H1 (cell line): ENCODE measurements at regions not wholly inside any gene's neighbourhood (a gene's known extent, or its start where the extent isn't known, plus 50 kb on each side); places are given as distances from the start of the nearest gene placed in this dataset.

Experiments
- CTCF ChIA-PET: fragments of 300-600 bp; sonication (Branson Sonifier 250); formaldehyde crosslinking; loops from one replicate; lab custom pipeline; 2021; ENCODE audit not compliant: partially characterized antibody; lab: Charles Lee
- POLR2A ChIA-PET: fragments of 300-600 bp; sonication (Branson Sonifier 250); formaldehyde crosslinking; loops from one replicate; lab custom pipeline; 2021; ENCODE audit warnings: inconsistent platforms; ENCODE audit not compliant: partially characterized antibody; lab: Charles Lee
- DNase-seq, 2 experiments: peaks; one replicate each; pipeline versions ENCODE4 v3.0.0 to v3.0.0-alpha.2; 2010 to 2022; ENCODE audit warnings: low spot score in 2 of 2, low read depth in 1 of 2, mixed read lengths in 1 of 2
- FAIRE-seq: peaks from 2 replicates; lab custom pipeline; 2011; peaks lifted over from hg19 to GRCh38; lab: Jason Lieb, UNC
- H2AFZ ChIP-seq: 2 replicates; pipeline ENCODE4 v1.8.1; 2012; ENCODE audit warnings: low read length, inconsistent platforms
- H2AK5ac ChIP-seq: 2 replicates; pipeline ENCODE4 v1.6.1; 2013; ENCODE audit warnings: low read depth, low read length
- H2BK120ac ChIP-seq: replicated peaks from 2 replicates; pipeline ENCODE3; 2013; ENCODE audit warnings: low read depth, low read length, inconsistent platforms
- H2BK12ac ChIP-seq: 2 replicates; pipeline ENCODE4 v1.6.1; 2013; ENCODE audit warnings: low read depth, low read length
- H2BK15ac ChIP-seq: 2 replicates; pipeline ENCODE4 v1.6.1; 2013; ENCODE audit warnings: low read length
- H2BK20ac ChIP-seq: 2 replicates; pipeline ENCODE4 v1.6.1; 2013; ENCODE audit warnings: low read length
- H2BK5ac ChIP-seq: 2 replicates; pipeline ENCODE4 v1.6.1; 2013; ENCODE audit warnings: low read depth, low read length
- H3K14ac ChIP-seq: 2 replicates; pipeline ENCODE4 v1.6.1; 2013; ENCODE audit warnings: inconsistent platforms; ENCODE audit not compliant: insufficient read length
- H3K18ac ChIP-seq: 2 replicates; pipeline ENCODE4 v1.6.1; 2013; ENCODE audit warnings: low read length; ENCODE audit errors: extremely low read depth
- H3K23ac ChIP-seq: 2 replicates; pipeline ENCODE4 v1.6.1; 2013; ENCODE audit warnings: inconsistent platforms; ENCODE audit not compliant: insufficient read length
- H3K23me2 ChIP-seq: 2 replicates; pipeline ENCODE4 v1.6.1; 2013; ENCODE audit warnings: low read depth, low read length
- H3K27ac ChIP-seq: 2 replicates; pipeline ENCODE4 v1.6.1; 2011; ENCODE audit warnings: low read depth, low read length, inconsistent platforms
- H3K27me3 ChIP-seq, 4 experiments: replicated peaks in 1 of 4; 1 replicate in 1 of 4; 2 replicates in 3 of 4; pipeline versions ENCODE4 v1.6.1 to v1.8.1; 2011 to 2013; ENCODE audit warnings: low read length in 3 of 4, mild to moderate bottlenecking in 3 of 4, inconsistent platforms in 2 of 4, mixed read lengths in 2 of 4, moderate library complexity in 1 of 4; ENCODE audit not compliant: control insufficient read depth in 3 of 4, insufficient read depth in 3 of 4; ENCODE audit errors: extremely low read depth in 1 of 4
- H3K36me3 ChIP-seq, 4 experiments: 2 replicates each; pipeline versions ENCODE4 v1.6.1 to v1.8.1; 2011 to 2013; ENCODE audit warnings: mild to moderate bottlenecking in 4 of 4, low read length in 3 of 4, moderate library complexity in 2 of 4, control low read depth in 1 of 4, inconsistent platforms in 1 of 4; ENCODE audit not compliant: insufficient read depth in 4 of 4, control insufficient read depth in 2 of 4
- H3K4ac ChIP-seq: replicated peaks from 2 replicates; pipeline ENCODE3; 2013; ENCODE audit warnings: low read length, low read depth, mixed read lengths, inconsistent platforms; ENCODE audit not compliant: insufficient read length
- H3K4me1 ChIP-seq, 4 experiments: replicated peaks in 1 of 4; 1 replicate in 1 of 4; 2 replicates in 3 of 4; pipeline versions ENCODE4 v1.6.1 to v1.8.1; 2011 to 2013; ENCODE audit warnings: low read length in 3 of 4, inconsistent platforms in 2 of 4, mixed read lengths in 1 of 4; ENCODE audit not compliant: insufficient read depth in 4 of 4, control insufficient read depth in 3 of 4
- H3K4me2 ChIP-seq, 2 experiments: 2 replicates each; pipeline versions ENCODE4 v1.6.1 to v1.8.1; 2011 to 2013; ENCODE audit warnings: low read depth in 2 of 2, low read length in 2 of 2, control low read depth in 1 of 2, inconsistent platforms in 1 of 2, mild to moderate bottlenecking in 1 of 2; ENCODE audit not compliant: insufficient read depth in 1 of 2
- H3K4me3 ChIP-seq, 4 experiments: fragments of 200-600, 300-600 bp in 1 of 4; sonication (generic), shearing (Covaris generic), sonication (Bioruptor Twin) in 1 of 4; 2 replicates each; pipeline versions ENCODE4 v1.5.1 to v1.8.1; 2011 to 2016; ENCODE audit warnings: low read length in 4 of 4, low read depth in 3 of 4, control low read depth in 2 of 4, inconsistent platforms in 2 of 4, mild to moderate bottlenecking in 2 of 4, mixed read lengths in 1 of 4, moderate library complexity in 1 of 4; ENCODE audit not compliant: insufficient read depth in 2 of 4; ENCODE audit errors: extremely low read depth in 1 of 4
- H3K56ac ChIP-seq: replicated peaks from 2 replicates; pipeline ENCODE3; 2013; ENCODE audit warnings: low read depth, mild to moderate bottlenecking, mixed read lengths, low read length, inconsistent platforms; ENCODE audit not compliant: insufficient read length
- H3K79me1 ChIP-seq: 2 replicates; pipeline ENCODE4 v1.6.1; 2013; ENCODE audit warnings: low read depth, low read length, control low read depth
- H3K79me2 ChIP-seq, 2 experiments: 2 replicates each; pipeline versions ENCODE4 v1.6.1 to v1.8.1; 2012 to 2013; ENCODE audit warnings: low read length in 2 of 2, mild to moderate bottlenecking in 2 of 2, inconsistent platforms in 1 of 2; ENCODE audit not compliant: insufficient read depth in 2 of 2, control insufficient read depth in 1 of 2
- H3K9ac ChIP-seq, 4 experiments: replicated peaks in 1 of 4; 1 replicate in 1 of 4; 2 replicates in 3 of 4; pipeline versions ENCODE4 v1.6.1 to v1.8.1; 2011 to 2013; ENCODE audit warnings: low read depth in 3 of 4, low read length in 3 of 4, control low read depth in 2 of 4, mild to moderate bottlenecking in 2 of 4, moderate library complexity in 2 of 4, inconsistent platforms in 1 of 4; ENCODE audit errors: extremely low read depth in 1 of 4
- H3K9me3 ChIP-seq, 2 experiments: 2 replicates each; pipeline versions ENCODE4 v1.6.1 to v1.8.1; 2012 to 2013; ENCODE audit warnings: mild to moderate bottlenecking in 2 of 2, moderate library complexity in 2 of 2, control low read depth in 1 of 2, inconsistent platforms in 1 of 2, low read depth in 1 of 2, low read length in 1 of 2, mixed read lengths in 1 of 2; ENCODE audit not compliant: insufficient read depth in 2 of 2
- H4K20me1 ChIP-seq, 2 experiments: replicated peaks in 1 of 2; 2 replicates each; pipeline versions ENCODE3 to v1.8.1; 2011 to 2013; ENCODE audit warnings: inconsistent platforms in 2 of 2, low read length in 2 of 2, mild to moderate bottlenecking in 1 of 2; ENCODE audit not compliant: insufficient read depth in 2 of 2, control insufficient read depth in 1 of 2
- H4K5ac ChIP-seq: 2 replicates; pipeline ENCODE4 v1.6.1; 2013; ENCODE audit warnings: low read length, low read depth, mixed read lengths, inconsistent platforms; ENCODE audit not compliant: insufficient read length
- H4K8ac ChIP-seq: 2 replicates; pipeline ENCODE4 v1.8.0; 2013; ENCODE audit warnings: mild to moderate bottlenecking, moderate library complexity, low read length, inconsistent platforms; ENCODE audit not compliant: insufficient read depth; ENCODE audit errors: extremely low read depth
- H4K91ac ChIP-seq: replicated peaks from 2 replicates; pipeline ENCODE3; 2013; ENCODE audit warnings: low read length, mixed read lengths, inconsistent platforms; ENCODE audit not compliant: insufficient read length
- CHD1 ChIP-seq: IDR thresholded peaks from 2 replicates; pipeline ENCODE4 v1.6.1; 2012; ENCODE audit warnings: low read depth, low read length, improper control_type of control experiment
- CHD2 ChIP-seq: IDR thresholded peaks from 2 replicates; pipeline ENCODE4 v1.6.1; 2012; ENCODE audit warnings: low read length, improper control_type of control experiment
- EGR1 ChIP-seq: IDR thresholded peaks from 2 replicates; pipeline ENCODE4 v1.6.1; 2011; ENCODE audit warnings: low read depth, low read length, borderline replicate concordance
- EP300 ChIP-seq, 2 experiments: IDR thresholded peaks; 1 replicate in 1 of 2; 2 replicates in 1 of 2; pipeline ENCODE4 v1.6.1; 2011 to 2012; ENCODE audit warnings: low read depth in 2 of 2, low read length in 2 of 2, mild to moderate bottlenecking in 2 of 2, borderline replicate concordance in 1 of 2, inconsistent platforms in 1 of 2, moderate library complexity in 1 of 2
- KDM1A ChIP-seq: fragments of 200-600, 300-600 bp; sonication (generic); IDR thresholded peaks from 2 replicates; pipeline ENCODE4 v1.7.1; 2016; ENCODE audit warnings: mild to moderate bottlenecking, low read length, borderline replicate concordance
- KDM4A ChIP-seq: IDR thresholded peaks from one replicate; pipeline ENCODE4 v1.7.1; 2012; ENCODE audit warnings: low read depth, mild to moderate bottlenecking, moderate library complexity, low read length, inconsistent platforms; ENCODE audit not compliant: severe bottlenecking
- MAFK ChIP-seq: IDR thresholded peaks from 2 replicates; pipeline ENCODE4 v1.6.1; 2012; ENCODE audit warnings: low read depth, mild to moderate bottlenecking, improper control_type of control experiment, low read length
- RAD21 ChIP-seq, 2 experiments: IDR thresholded peaks in 1 of 2; conservative IDR thresholded peaks in 1 of 2; 2 replicates each; pipeline ENCODE4 v1.6.1; 2011; ENCODE audit warnings: low read depth in 2 of 2, low read length in 2 of 2, improper control_type of control experiment in 1 of 2, inconsistent platforms in 1 of 2, mild to moderate bottlenecking in 1 of 2, moderate library complexity in 1 of 2
- RFX5 ChIP-seq: IDR thresholded peaks from 2 replicates; pipeline ENCODE4 v1.6.1; 2011; ENCODE audit warnings: low read depth, low read length, improper control_type of control experiment, borderline replicate concordance
- RNF2 ChIP-seq: fragments of 200-900, 300-1000 bp; sonication (generic); IDR thresholded peaks from 2 replicates; pipeline ENCODE4 v1.7.1; 2016; ENCODE audit warnings: borderline replicate concordance, low read depth, mild to moderate bottlenecking, antibody characterized with exemption, low read length; ENCODE audit not compliant: poor library complexity, severe bottlenecking; ENCODE audit errors: missing control alignments
- TAF1 ChIP-seq: IDR thresholded peaks from 2 replicates; pipeline ENCODE4 v1.6.1; 2011; ENCODE audit warnings: mild to moderate bottlenecking, low read depth, low read length
- TBP ChIP-seq: IDR thresholded peaks from 2 replicates; pipeline ENCODE4 v1.6.1; 2011; ENCODE audit warnings: low read depth, low read length, improper control_type of control experiment
- YY1 ChIP-seq: IDR thresholded peaks from 2 replicates; pipeline ENCODE4 v1.6.1; 2011; ENCODE audit warnings: low read depth, mild to moderate bottlenecking, low read length
- WGBS, 2 experiments: shearing (Covaris generic) in 1 of 2; methylation state at CpG; one replicate each; pipeline versions ENCODE4 v1.1.6 to v1.1.7; 2013 to 2015; ENCODE audit warnings: low lambda C conversion rate in 2 of 2, mixed read lengths in 2 of 2, inconsistent platforms in 1 of 2, low coverage in 1 of 2, missing lambda C conversion rate in 1 of 2; ENCODE audit not compliant: insufficient replicate concordance in 2 of 2, insufficient coverage in 1 of 2, insufficient read length in 1 of 2; ENCODE audit errors: extremely low coverage in 1 of 2, missing lambda C conversion rate in 1 of 2; 5-methylcytosine and 5-hydroxymethylcytosine counted together

GRCh38 chr11:22982903-22983302 lies 122.6 kb upstream of the CCDC179 start:
- H3K4ac ChIP-seq, result no peak overlapping the region
- H3K9me3 ChIP-seq, result peaks cover 4 to 5% of the 10 kb centered on the region in 2 experiments
- H3K36me3 ChIP-seq, result no peaks in the 10 kb centered on the region
- no peak overlapping the region for H3K56ac ChIP-seq
- no peak overlapping the region for H2BK20ac ChIP-seq
- no peak for FAIRE-seq
- H2BK15ac ChIP-seq, result no peak overlapping the region
- POLR2A ChIA-PET, result interaction anchor here (0.6 kb wide), 1 partner anchor 10 kb away, joined by 3 read pairs; no protein-coding TSS in a partner anchor
- no peak overlapping the region for H4K91ac ChIP-seq
- no peak overlapping the region for H3K23ac ChIP-seq
- H3K79me1 ChIP-seq, result no peaks in the 10 kb centered on the region
- H2BK12ac ChIP-seq, result no peak overlapping the region
- no peaks in the 10 kb centered on the region for H3K4me1 ChIP-seq
- no peak overlapping the region for H4K8ac ChIP-seq
- H2AK5ac ChIP-seq, result no peak overlapping the region
- no peak overlapping the region for H3K14ac ChIP-seq
- no peaks in the 10 kb centered on the region for H4K20me1 ChIP-seq
- no peak overlapping the region for H2BK120ac ChIP-seq
- no peak for TF ChIP-seq TAF1
- TF ChIP-seq CHD2, result no peak
- no peak for TF ChIP-seq EGR1
- no peak for TF ChIP-seq RFX5
- TF ChIP-seq YY1, result no peak
- TF ChIP-seq TBP, result no peak
- no peak for TF ChIP-seq RAD21 (IDR thresholded peaks at IDR 0.05 in 1 of 2, conservative IDR thresholded peaks at IDR 0.05 in 1 of 2; ENCODE audit: low read depth in 2 of 2, low read length in 2 of 2)
- no peak for TF ChIP-seq RNF2
- no peak for TF ChIP-seq EP300 (IDR thresholded peaks at IDR 0.05; ENCODE audit: borderline replicate concordance in 1 of 2, low read depth in 2 of 2, low read length in 2 of 2)
- TF ChIP-seq MAFK, result no peak
- no peak for TF ChIP-seq KDM4A
- TF ChIP-seq KDM1A, result no peak
- TF ChIP-seq CHD1, result no peak
- TF ChIP-seq, all 59 proteins: peak for 0
- no peak overlapping the region for H4K5ac ChIP-seq
- no peak overlapping the region for H2AFZ ChIP-seq
- no peak for DNase-seq
- H3K4me2 ChIP-seq, result no peak overlapping the region
- no peaks in the 10 kb centered on the region for H3K27me3 ChIP-seq
- H3K4me3 ChIP-seq, result no peak overlapping the region
- H3K79me2 ChIP-seq, result no peaks in the 10 kb centered on the region
- CTCF ChIA-PET, result no interaction called here
- no peak overlapping the region for H3K18ac ChIP-seq
- H3K9ac ChIP-seq, result no peak overlapping the region
- 67% methylated on average over 4 of the region's 4 CpGs; no CpG with 5 or more reads in 1 of the 2 experiments for WGBS, 2 experiments
- H3K23me2 ChIP-seq, result no peaks in the 10 kb centered on the region
- H2BK5ac ChIP-seq, result no peak overlapping the region
- no peak overlapping the region for H3K27ac ChIP-seq
